CD14-positive monocyte (primary cell): ENCODE measurements at regions not wholly inside any gene's neighbourhood (a gene's known extent, or its start where the extent isn't known, plus 50 kb on each side); places are given as distances from the start of the nearest gene placed in this dataset.

ENCODE experiments used
- DNase-seq, 3 donors: peaks; one replicate each; pipeline ENCODE4 v3.0.0-alpha.2; 2011 to 2022
- H2AFZ ChIP-seq: 2 replicates; pipeline ENCODE4 v1.6.0; 2012; ENCODE audit warnings: mild to moderate bottlenecking, low read depth, low read length, inconsistent platforms; ENCODE audit not compliant: insufficient read depth, poor library complexity, severe bottlenecking
- H3K27ac ChIP-seq, 2 donors: 1 replicate in 1 of 2; 2 replicates in 1 of 2; pipeline ENCODE4 v1.5.1; 2012 to 2013; ENCODE audit warnings: low read length in 2 of 2, control low read depth in 1 of 2, inconsistent platforms in 1 of 2, low read depth in 1 of 2, mild to moderate bottlenecking in 1 of 2
- H3K27me3 ChIP-seq, 2 donors: one replicate each; pipeline versions ENCODE4 v1.6.0 to v1.6.1; 2011 to 2013; ENCODE audit warnings: low read length in 2 of 2; ENCODE audit not compliant: control insufficient read depth in 2 of 2, insufficient read depth in 2 of 2
- H3K36me3 ChIP-seq, 2 donors: replicated peaks in 1 of 2; 1 replicate in 1 of 2; 2 replicates in 1 of 2; pipeline versions ENCODE4 v1.5.1 to v1.6.1; 2012 to 2013; ENCODE audit warnings: low read length in 2 of 2, control low read depth in 1 of 2, inconsistent platforms in 1 of 2, mild to moderate bottlenecking in 1 of 2; ENCODE audit not compliant: insufficient read depth in 2 of 2, control insufficient read depth in 1 of 2
- H3K4me1 ChIP-seq, 2 donors: 1 replicate in 1 of 2; 2 replicates in 1 of 2; pipeline versions ENCODE4 v1.5.1 to v1.6.1; 2012 to 2013; ENCODE audit warnings: low read length in 2 of 2, control low read depth in 1 of 2, inconsistent platforms in 1 of 2, mild to moderate bottlenecking in 1 of 2, moderate library complexity in 1 of 2; ENCODE audit not compliant: insufficient read depth in 2 of 2, control insufficient read depth in 1 of 2
- H3K4me2 ChIP-seq: replicated peaks from 2 replicates; pipeline ENCODE3; 2012; ENCODE audit warnings: low read length, moderate library complexity, mild to moderate bottlenecking; ENCODE audit not compliant: poor library complexity, severe bottlenecking; ENCODE audit errors: extremely low read depth
- H3K4me3 ChIP-seq, 3 experiments: fragments of 200-600 bp in 1 of 3; sonication (generic) in 1 of 3; replicated peaks in 1 of 3; 1 replicate in 2 of 3; 2 replicates in 1 of 3; pipeline ENCODE4 v1.5.1; 2011 to 2013; ENCODE audit warnings: low read length in 3 of 3, mild to moderate bottlenecking in 3 of 3, control low read depth in 2 of 3, low read depth in 2 of 3, inconsistent platforms in 1 of 3, moderate library complexity in 1 of 3
- H3K79me2 ChIP-seq: 2 replicates; pipeline ENCODE4 v1.6.0; 2012; ENCODE audit warnings: mild to moderate bottlenecking, control low read depth, inconsistent platforms, low read length, moderate library complexity; ENCODE audit not compliant: insufficient read depth
- H3K9ac ChIP-seq: 2 replicates; pipeline ENCODE4 v1.6.0; 2017; ENCODE audit warnings: low read length, mild to moderate bottlenecking; ENCODE audit not compliant: insufficient read depth, poor library complexity, severe bottlenecking
- H3K9me3 ChIP-seq, 2 donors: replicated peaks in 1 of 2; 1 replicate in 1 of 2; 2 replicates in 1 of 2; pipeline versions ENCODE4 v1.5.1 to v1.6.1; 2012 to 2013; ENCODE audit warnings: low read length in 2 of 2, control low read depth in 1 of 2; ENCODE audit not compliant: control insufficient read depth in 1 of 2, insufficient read depth in 1 of 2
- H4K20me1 ChIP-seq: 2 replicates; pipeline ENCODE4 v1.6.0; 2012; ENCODE audit warnings: mild to moderate bottlenecking, low read length, control low read depth, moderate library complexity; ENCODE audit not compliant: insufficient read depth
- H3K27ac Mint-ChIP-seq, 7 donors: one replicate each; pipeline ENCODE4 v1.8.0; 2020; ENCODE audit warnings: mild to moderate bottlenecking in 7 of 7, mixed read lengths in 7 of 7, moderate library complexity in 6 of 7, inconsistent platforms in 2 of 7
- H3K27me3 Mint-ChIP-seq, 3 donors: one replicate each; pipeline ENCODE4 v1.8.0; 2021 to 2022; ENCODE audit warnings: low read depth in 3 of 3, mild to moderate bottlenecking in 3 of 3, mixed read lengths in 3 of 3, moderate library complexity in 3 of 3, inconsistent platforms in 1 of 3
- H3K36me3 Mint-ChIP-seq, 2 donors: one replicate each; pipeline ENCODE4 v1.8.0; 2020; ENCODE audit warnings: mixed read lengths in 2 of 2, inconsistent platforms in 1 of 2, mild to moderate bottlenecking in 1 of 2
- H3K4me1 Mint-ChIP-seq: one replicate; pipeline ENCODE4 v1.8.0; 2020; ENCODE audit warnings: mild to moderate bottlenecking, mixed read lengths
- H3K4me3 Mint-ChIP-seq, 2 donors: one replicate each; pipeline ENCODE4 v1.8.0; 2020; ENCODE audit warnings: mild to moderate bottlenecking in 2 of 2, mixed read lengths in 2 of 2, moderate library complexity in 1 of 2
- H3K9me3 Mint-ChIP-seq, 7 donors: one replicate each; pipeline ENCODE4 v1.8.0; 2020 to 2022; ENCODE audit warnings: mixed read lengths in 7 of 7, mild to moderate bottlenecking in 6 of 7, moderate library complexity in 6 of 7, inconsistent platforms in 2 of 7
- CTCF ChIP-seq: fragments of 200-600 bp; IDR thresholded peaks from one replicate; pipeline ENCODE4 v1.8.0; 2022; ENCODE audit warnings: antibody characterized with exemption, mild to moderate bottlenecking
- WGBS: methylation state at CpG from one replicate; pipeline ENCODE4 v1.1.5; 2013; ENCODE audit warnings: missing lambda C conversion rate; ENCODE audit not compliant: insufficient coverage; 5-methylcytosine and 5-hydroxymethylcytosine counted together
- intact Hi-C, 2 donors: fragments of 100-400 bp; cut with micrococcal nuclease; formaldehyde crosslinking; loops; one replicate each; pipeline versions ENCODE4 v1.15.0 to v1.15.1; 2023

GRCh38 chrX:4373791-4374190, 660.3 kb upstream of the PRKX start:
- H3K27ac ChIP-seq: no peak overlapping the region
- no peak overlapping the region for H3K27ac Mint-ChIP-seq
- H3K4me2 ChIP-seq: no peak overlapping the region
- H3K27me3 Mint-ChIP-seq: no peaks in the 10 kb centered on the region
- no peaks in the 10 kb centered on the region for H3K4me1 ChIP-seq
- no peak for TF ChIP-seq CTCF
- no peak overlapping the region for H3K4me3 ChIP-seq
- H3K9me3 ChIP-seq: peaks cover 0 to 6% of the 10 kb centered on the region in 2 donors
- no peaks in the 10 kb centered on the region for H4K20me1 ChIP-seq
- H3K9me3 Mint-ChIP-seq: peaks cover 0 to 8% (median 3%) of the 10 kb centered on the region in 7 donors
- H3K4me3 Mint-ChIP-seq: no peak overlapping the region
- H3K36me3 ChIP-seq: no peaks in the 10 kb centered on the region
- no peaks in the 10 kb centered on the region for H3K79me2 ChIP-seq
- no peak overlapping the region for H2AFZ ChIP-seq
- H3K27me3 ChIP-seq: no peaks in the 10 kb centered on the region
- no peak overlapping the region for H3K9ac ChIP-seq
- no peaks in the 10 kb centered on the region for H3K4me1 Mint-ChIP-seq
- H3K36me3 Mint-ChIP-seq: no peaks in the 10 kb centered on the region
- 93% methylated on average over 3 of the region's 8 CpGs for WGBS
- intact Hi-C loops: no loop called here
- no peak for DNase-seq

GRCh38 chrX:4358577-4358976, 645.1 kb upstream of the PRKX start:
- intact Hi-C loops: no loop called here
- DNase-seq: no peak
- Histone ChIP-seq H3K9ac (no peak overlapping the region), H2AFZ (no peak overlapping the region), H3K4me1 (no peaks in the 10 kb centered on the region), H4K20me1 (no peaks in the 10 kb centered on the region), H3K27me3 (no peaks in the 10 kb centered on the region), H3K9me3 (peaks cover 3 to 5% of the 10 kb centered on the region in 2 donors), H3K4me3 (no peak overlapping the region), H3K79me2 (no peaks in the 10 kb centered on the region), H3K4me2 (no peak overlapping the region), H3K27ac (no peak overlapping the region), H3K36me3 (no peaks in the 10 kb centered on the region)
- Mint-ChIP-seq H3K27me3 (peaks cover 0 to 2% (median 2%) of the 10 kb centered on the region in 3 donors), H3K9me3 (peaks cover 0 to 6% (median 2%) of the 10 kb centered on the region in 7 donors), H3K4me3 (no peak overlapping the region), H3K36me3 (no peaks in the 10 kb centered on the region), H3K4me1 (no peaks in the 10 kb centered on the region), H3K27ac (no peak overlapping the region)
- WGBS: no CpG with 5 or more reads among the region's 3 CpGs
- TF ChIP-seq CTCF: no peak
